GM19324 (cell line): ENCODE measurements at regions not wholly inside any gene's neighbourhood (a gene's known extent, or its start where the extent isn't known, plus 50 kb on each side); places are given as distances from the start of the nearest gene placed in this dataset.
A peak's percentile ranks its signal among the peaks of the same experiment; 100 is the strongest.

Source experiments
- ATAC-seq: cut with Tn5 transposase; IDR thresholded peaks from one replicate; pipeline ENCODE4 v1.9.1; 2021; ENCODE audit warnings: mild to moderate bottlenecking, moderate library complexity; ENCODE audit not compliant: unreplicated experiment, low FRiP score

GRCh38 chr15:47987908-47988532, 132.8 kb upstream of the SLC24A5 start:
- ATAC-seq, result peak; percentile 85

GRCh38 chr15:47988564-47988963, 132.2 kb upstream of the SLC24A5 start:
- no peak for ATAC-seq

- ATAC-seq, result no peak
Measured at GRCh38 chr15:47990821-47991220, 130.0 kb upstream of the SLC24A5 start.

GRCh38 chr15:47991357-47991756, 129.4 kb upstream of the SLC24A5 start:
- no peak for ATAC-seq

- ATAC-seq, result no peak
Measured at GRCh38 chr15:47993051-47993450, 127.7 kb upstream of the SLC24A5 start.

- no peak for ATAC-seq
Measured at GRCh38 chr15:47997195-47998080, 123.4 kb upstream of the SLC24A5 start.

- no peak for ATAC-seq
Measured at GRCh38 chr15:47998619-47999019, 122.2 kb upstream of the SLC24A5 start.

- peak; percentile 81 for ATAC-seq
Measured at GRCh38 chr15:48001393-48002039, 119.3 kb upstream of the SLC24A5 start.

GRCh38 chr15:48002767-48003166, 118.0 kb upstream of the SLC24A5 start:
- no peak for ATAC-seq

- ATAC-seq, result no peak
Measured at GRCh38 chr15:48003441-48003840, 117.3 kb upstream of the SLC24A5 start.

- ATAC-seq, result no peak
Measured at GRCh38 chr15:48005077-48005476, 115.7 kb upstream of the SLC24A5 start.

- ATAC-seq, result no peak
Measured at GRCh38 chr15:48006031-48006511, 114.7 kb upstream of the SLC24A5 start.

GRCh38 chr15:48010316-48010715, 110.5 kb upstream of the SLC24A5 start:
- ATAC-seq, result no peak

GRCh38 chr15:48012191-48012590, 108.6 kb upstream of the SLC24A5 start:
- ATAC-seq, result no peak

- ATAC-seq, result no peak
Measured at GRCh38 chr15:48016865-48017264, 103.9 kb upstream of the SLC24A5 start.

GRCh38 chr15:48017747-48018146, 103.0 kb upstream of the SLC24A5 start:
- ATAC-seq, result no peak

GRCh38 chr15:48020166-48020565, 100.6 kb upstream of the SLC24A5 start:
- ATAC-seq, result no peak

- no peak for ATAC-seq
Measured at GRCh38 chr15:48021336-48022086, 99.3 kb upstream of the SLC24A5 start.

GRCh38 chr15:48025118-48025517, 95.7 kb upstream of the SLC24A5 start:
- ATAC-seq, result no peak

- ATAC-seq, result no peak
Measured at GRCh38 chr15:48028712-48029111, 92.1 kb upstream of the SLC24A5 start.

- ATAC-seq, result no peak
Measured at GRCh38 chr15:48029642-48030041, 91.1 kb upstream of the SLC24A5 start.
